K562 (cell line): ENCODE measurements at regions not wholly inside any gene's neighbourhood (a gene's known extent, or its start where the extent isn't known, plus 50 kb on each side); places are given as distances from the start of the nearest gene placed in this dataset.
A peak's percentile ranks its signal among the peaks of the same experiment; 100 is the strongest.

Experiments used
- CBFA2T3 ChIP-seq: fragments of 450-650 bp; IDR thresholded peaks from 2 replicates; pipeline ENCODE4 v1.6.1; 2017
- EGR1 ChIP-seq: fragments of 450-650 bp; conservative IDR thresholded peaks from 2 replicates; pipeline ENCODE4 v1.6.1; 2017; ENCODE audit warnings: mild to moderate bottlenecking
- KDM2B ChIP-seq: fragments of 250-450 bp; sonication (Bioruptor Pico); IDR thresholded peaks from 2 replicates; pipeline ENCODE4 v1.8.0; 2021; ENCODE audit warnings: mild to moderate bottlenecking, moderate library complexity
- MLLT1 ChIP-seq, 2 experiments: fragments of 450-650 bp; IDR thresholded peaks; 2 replicates each; pipeline ENCODE4 v1.6.1; 2016
- NCOR1 ChIP-seq: fragments of 450-650 bp; IDR thresholded peaks from 2 replicates; pipeline ENCODE4 v1.6.1; 2016; ENCODE audit warnings: mild to moderate bottlenecking, moderate library complexity
- POLR2H ChIP-seq: IDR thresholded peaks from 2 replicates; pipeline ENCODE4 v1.6.1; 2016; ENCODE audit warnings: missing genetic modification characterization, low read depth, mild to moderate bottlenecking, control low read depth, missing compliant biosample characterization, moderate library complexity
- TCF3 ChIP-seq: sonication (generic); formaldehyde crosslinking; IDR thresholded peaks from 2 replicates; pipeline ENCODE4 v1.4.0; 2020; ENCODE audit warnings: mild to moderate bottlenecking, missing genetic modification reagents
- TEAD4 ChIP-seq, 2 experiments: sonication (generic) in 1 of 2; formaldehyde crosslinking in 1 of 2; IDR thresholded peaks; 2 replicates each; pipeline versions ENCODE4 v1.6.1 to v1.8.0; 2012 to 2022; ENCODE audit warnings: borderline replicate concordance in 1 of 2, inconsistent platforms in 1 of 2, low read length in 1 of 2, mild to moderate bottlenecking in 1 of 2, missing genetic modification reagents in 1 of 2
- U2AF2 ChIP-seq: fragments of 200-400 bp; formaldehyde crosslinking; optimal IDR thresholded peaks from 2 replicates; pipeline ENCODE3; 2017; ENCODE audit warnings: low read depth, mild to moderate bottlenecking, low read length
- WHSC1 ChIP-seq: IDR thresholded peaks from one replicate; pipeline ENCODE4 v1.6.1; 2012; ENCODE audit warnings: low read length, control low read depth, inconsistent platforms
- ZKSCAN3 ChIP-seq: fragments of 250-450 bp; sonication (Bioruptor Pico); IDR thresholded peaks from 2 replicates; pipeline ENCODE4 v1.4.0; 2020
- ZNF175 ChIP-seq: fragments of 200-800 bp; sonication (Bioruptor generic); IDR thresholded peaks from 2 replicates; pipeline ENCODE4 v1.6.1; 2016; ENCODE audit warnings: low read depth, mild to moderate bottlenecking, missing genetic modification characterization, missing compliant biosample characterization
- ZNF586 ChIP-seq: fragments of 450-650 bp; formaldehyde crosslinking; conservative IDR thresholded peaks from 2 replicates; pipeline ENCODE4 v1.4.0; 2020; ENCODE audit warnings: mild to moderate bottlenecking, moderate library complexity
- ZNF592 ChIP-seq: fragments of 450-650 bp; IDR thresholded peaks from 2 replicates; pipeline ENCODE4 v1.6.1; 2017; ENCODE audit warnings: antibody characterized with exemption, mild to moderate bottlenecking
- TF ChIP-seq, protein P1 (sequence below): fragments of 200-800 bp; sonication (Bioruptor generic); IDR thresholded peaks from 2 replicates; pipeline ENCODE4 v1.6.1; 2016; ENCODE audit warnings: missing genetic modification characterization, missing compliant biosample characterization
- TF ChIP-seq, protein P2 (sequence below): IDR thresholded peaks from 2 replicates; pipeline ENCODE4 v1.6.1; 2011; ENCODE audit not compliant: insufficient read length; ENCODE audit errors: extremely low read depth
- TF ChIP-seq, protein P3 (sequence below), 2 experiments: fragments of 250-450 bp in 1 of 2; fragments of 450-650 bp in 1 of 2; sonication (Bioruptor Pico) in 1 of 2; IDR thresholded peaks; 2 replicates each; pipeline versions ENCODE4 v1.6.1 to v1.8.0; 2016 to 2021; ENCODE audit warnings: mild to moderate bottlenecking in 2 of 2, moderate library complexity in 2 of 2, missing compliant biosample characterization in 1 of 2, missing genetic modification characterization in 1 of 2

DNA sequence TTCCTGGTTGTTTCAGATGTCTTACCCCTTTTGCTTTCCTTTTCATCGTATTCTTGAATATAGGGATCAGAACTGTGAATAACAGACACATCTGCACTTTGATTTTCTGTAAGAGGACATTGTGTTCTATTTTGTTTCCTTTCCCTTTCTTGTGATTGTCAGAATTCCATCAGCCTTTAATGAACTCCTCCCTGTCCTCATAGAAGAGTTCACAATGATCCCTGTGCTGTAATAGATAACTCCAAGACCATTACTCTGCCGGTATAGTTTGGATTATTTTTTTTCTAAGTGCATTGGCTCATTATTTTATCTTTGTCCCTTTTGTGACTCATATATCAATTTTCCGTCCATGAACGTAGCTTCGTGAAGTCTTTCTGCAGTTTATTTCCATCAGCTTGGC lies 59.7 kb upstream of the PRDM8 start (continued):
- TF ChIP-seq ZNF592 (peak; percentile 47; the same call in 1 of the 2 replicates), ZKSCAN3 (CRISPR knock-in tag) (no peak), KDM2B (no peak), TCF3 (CRISPR knock-in tag) (peak; percentile 32; the same call in 1 of the 2 replicates), ZNF586 (CRISPR knock-in tag) (no peak), U2AF2 (no peak), MLLT1 (IDR thresholded peaks at IDR 0.05) (no peak), NCOR1 (peak; percentile 6; the same call in 1 of the 2 replicates), ZNF175 (CRISPR knock-in tag) (no peak), WHSC1 (no peak), EGR1 (no peak), CBFA2T3 (peak; percentile 42), POLR2H (no peak), TEAD4 (IDR thresholded peaks at IDR 0.05; ENCODE audit: low read length) (no peak), TEAD4 (CRISPR knock-in tag; IDR thresholded peaks at IDR 0.05; ENCODE audit: borderline replicate concordance) (no peak)
- TF ChIP-seq, protein P1, sequence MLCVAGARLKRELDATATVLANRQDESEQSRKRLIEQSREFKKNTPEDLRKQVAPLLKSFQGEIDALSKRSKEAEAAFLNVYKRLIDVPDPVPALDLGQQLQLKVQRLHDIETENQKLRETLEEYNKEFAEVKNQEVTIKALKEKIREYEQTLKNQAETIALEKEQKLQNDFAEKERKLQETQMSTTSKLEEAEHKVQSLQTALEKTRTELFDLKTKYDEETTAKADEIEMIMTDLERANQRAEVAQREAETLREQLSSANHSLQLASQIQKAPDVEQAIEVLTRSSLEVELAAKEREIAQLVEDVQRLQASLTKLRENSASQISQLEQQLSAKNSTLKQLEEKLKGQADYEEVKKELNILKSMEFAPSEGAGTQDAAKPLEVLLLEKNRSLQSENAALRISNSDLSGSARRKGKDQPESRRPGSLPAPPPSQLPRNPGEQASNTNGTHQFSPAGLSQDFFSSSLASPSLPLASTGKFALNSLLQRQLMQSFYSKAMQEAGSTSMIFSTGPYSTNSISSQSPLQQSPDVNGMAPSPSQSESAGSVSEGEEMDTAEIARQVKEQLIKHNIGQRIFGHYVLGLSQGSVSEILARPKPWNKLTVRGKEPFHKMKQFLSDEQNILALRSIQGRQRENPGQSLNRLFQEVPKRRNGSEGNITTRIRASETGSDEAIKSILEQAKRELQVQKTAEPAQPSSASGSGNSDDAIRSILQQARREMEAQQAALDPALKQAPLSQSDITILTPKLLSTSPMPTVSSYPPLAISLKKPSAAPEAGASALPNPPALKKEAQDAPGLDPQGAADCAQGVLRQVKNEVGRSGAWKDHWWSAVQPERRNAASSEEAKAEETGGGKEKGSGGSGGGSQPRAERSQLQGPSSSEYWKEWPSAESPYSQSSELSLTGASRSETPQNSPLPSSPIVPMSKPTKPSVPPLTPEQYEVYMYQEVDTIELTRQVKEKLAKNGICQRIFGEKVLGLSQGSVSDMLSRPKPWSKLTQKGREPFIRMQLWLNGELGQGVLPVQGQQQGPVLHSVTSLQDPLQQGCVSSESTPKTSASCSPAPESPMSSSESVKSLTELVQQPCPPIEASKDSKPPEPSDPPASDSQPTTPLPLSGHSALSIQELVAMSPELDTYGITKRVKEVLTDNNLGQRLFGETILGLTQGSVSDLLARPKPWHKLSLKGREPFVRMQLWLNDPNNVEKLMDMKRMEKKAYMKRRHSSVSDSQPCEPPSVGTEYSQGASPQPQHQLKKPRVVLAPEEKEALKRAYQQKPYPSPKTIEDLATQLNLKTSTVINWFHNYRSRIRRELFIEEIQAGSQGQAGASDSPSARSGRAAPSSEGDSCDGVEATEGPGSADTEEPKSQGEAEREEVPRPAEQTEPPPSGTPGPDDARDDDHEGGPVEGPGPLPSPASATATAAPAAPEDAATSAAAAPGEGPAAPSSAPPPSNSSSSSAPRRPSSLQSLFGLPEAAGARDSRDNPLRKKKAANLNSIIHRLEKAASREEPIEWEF (CRISPR knock-in tag) = no peak
- TF ChIP-seq, protein P2, sequence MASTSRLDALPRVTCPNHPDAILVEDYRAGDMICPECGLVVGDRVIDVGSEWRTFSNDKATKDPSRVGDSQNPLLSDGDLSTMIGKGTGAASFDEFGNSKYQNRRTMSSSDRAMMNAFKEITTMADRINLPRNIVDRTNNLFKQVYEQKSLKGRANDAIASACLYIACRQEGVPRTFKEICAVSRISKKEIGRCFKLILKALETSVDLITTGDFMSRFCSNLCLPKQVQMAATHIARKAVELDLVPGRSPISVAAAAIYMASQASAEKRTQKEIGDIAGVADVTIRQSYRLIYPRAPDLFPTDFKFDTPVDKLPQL = no peak
- TF ChIP-seq, protein P3, sequence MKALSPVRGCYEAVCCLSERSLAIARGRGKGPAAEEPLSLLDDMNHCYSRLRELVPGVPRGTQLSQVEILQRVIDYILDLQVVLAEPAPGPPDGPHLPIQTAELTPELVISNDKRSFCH (CRISPR knock-in tag; IDR thresholded peaks at IDR 0.05) = no peak
- TF ChIP-seq, protein P3 (tag; IDR thresholded peaks at IDR 0.05) = no peak
